22Rv1 (cell line): ENCODE measurements at regions not wholly inside any gene's neighbourhood (a gene's known extent, or its start where the extent isn't known, plus 50 kb on each side); places are given as distances from the start of the nearest gene placed in this dataset.

Experiments
- CTCF ChIP-seq: fragments of 450-650 bp; IDR thresholded peaks from 2 replicates; pipeline ENCODE4 v1.5.1; 2017; ENCODE audit warnings: mild to moderate bottlenecking
- ZFX ChIP-seq: fragments of 450-650 bp; IDR thresholded peaks from 2 replicates; pipeline ENCODE4 v1.6.1; 2017; ENCODE audit warnings: antibody characterized with exemption, borderline replicate concordance

GRCh38 chr5:6084836-6085235, 293.5 kb downstream of the MED10 start:
- TF ChIP-seq CTCF = no peak
- no peak for TF ChIP-seq ZFX
